GM21423 (cell line): ENCODE measurements at regions not wholly inside any gene's neighbourhood (a gene's known extent, or its start where the extent isn't known, plus 50 kb on each side); places are given as distances from the start of the nearest gene placed in this dataset.
"Not testable (repeated sequence)": the region's sequence is repeated elsewhere in the genome, so short reads cannot be mapped to it uniquely, and the experiment has no call there.

Experiments
- ATAC-seq: cut with Tn5 transposase; IDR thresholded peaks from one replicate; pipeline ENCODE4 v1.9.1; 2021; ENCODE audit warnings: mild to moderate bottlenecking, moderate library complexity; ENCODE audit not compliant: unreplicated experiment

GRCh38 chr9:117649126-117649525 is 55.1 kb upstream of the TLR4 start:
- no peak for ATAC-seq

- ATAC-seq, result no peak
Observed at GRCh38 chr9:117644932-117645636, 59.1 kb upstream of the TLR4 start.

GRCh38 chr9:117644133-117644931 is 59.9 kb upstream of the TLR4 start:
- peak; percentile 71 for ATAC-seq

- ATAC-seq, result no peak
Observed at GRCh38 chr9:117643288-117643654, 60.9 kb upstream of the TLR4 start.

- not testable (repeated sequence) for ATAC-seq
Observed at GRCh38 chr9:117642571-117643287, 61.5 kb upstream of the TLR4 start.

GRCh38 chr9:117636681-117637080 is 67.5 kb upstream of the TLR4 start:
- ATAC-seq, result no peak

- ATAC-seq, result no peak
Observed at GRCh38 chr9:117625154-117625553, 79.0 kb upstream of the TLR4 start.

- no peak for ATAC-seq
Observed at GRCh38 chr9:117624106-117624505, 80.1 kb upstream of the TLR4 start.

- no peak for ATAC-seq
Observed at GRCh38 chr9:117622347-117622746, 81.9 kb upstream of the TLR4 start.

- ATAC-seq, result no peak
Observed at GRCh38 chr9:117616431-117616831, 87.8 kb upstream of the TLR4 start.

- no peak for ATAC-seq
Observed at GRCh38 chr9:117612317-117612716, 91.9 kb upstream of the TLR4 start.

GRCh38 chr9:117597977-117598376 is 106.2 kb upstream of the TLR4 start:
- ATAC-seq, result no peak

- ATAC-seq, result no peak
Observed at GRCh38 chr9:117596678-117597077, 107.5 kb upstream of the TLR4 start.

GRCh38 chr9:117595650-117596049 is 108.6 kb upstream of the TLR4 start:
- ATAC-seq, result no peak

- ATAC-seq, result no peak
Observed at GRCh38 chr9:117587263-117587662, 116.9 kb upstream of the TLR4 start.

GRCh38 chr9:117574099-117574498 is 130.1 kb upstream of the TLR4 start:
- ATAC-seq, result no peak

- ATAC-seq, result no peak
Observed at GRCh38 chr9:117564839-117565238, 139.4 kb upstream of the TLR4 start.

- ATAC-seq, result no peak
Observed at GRCh38 chr9:117561761-117562160, 142.4 kb upstream of the TLR4 start.

- peak; percentile 76 for ATAC-seq
Observed at GRCh38 chr9:117555964-117556629, 141.2 kb upstream of the ASTN2 start.

GRCh38 chr9:117552811-117553210 is 138.0 kb upstream of the ASTN2 start:
- ATAC-seq, result no peak

GRCh38 chr9:117551171-117551570 is 136.3 kb upstream of the ASTN2 start:
- no peak for ATAC-seq
